Esophagus (tissue), 2 donors: ENCODE measurements at regions not wholly inside any gene's neighbourhood (a gene's known extent, or its start where the extent isn't known, plus 50 kb on each side); places are given as distances from the start of the nearest gene placed in this dataset.

Experiments
- H3K27ac ChIP-seq, 2 donors: one replicate each; pipeline ENCODE4 v1.5.1; 2013; ENCODE audit warnings: low read depth in 2 of 2, mild to moderate bottlenecking in 2 of 2, inconsistent platforms in 1 of 2, low read length in 1 of 2, moderate library complexity in 1 of 2
- H3K27me3 ChIP-seq, 2 donors: one replicate each; pipeline ENCODE4 v1.6.1; 2013; ENCODE audit warnings: low read length in 2 of 2, control low read depth in 1 of 2, mild to moderate bottlenecking in 1 of 2; ENCODE audit not compliant: insufficient read depth in 2 of 2, control insufficient read depth in 1 of 2
- H3K36me3 ChIP-seq, 2 donors: one replicate each; pipeline ENCODE4 v1.6.1; 2013; ENCODE audit warnings: low read length in 1 of 2; ENCODE audit not compliant: control insufficient read depth in 2 of 2, insufficient read depth in 2 of 2
- H3K4me1 ChIP-seq, 2 donors: one replicate each; pipeline ENCODE4 v1.6.1; 2013; ENCODE audit warnings: low read length in 1 of 2; ENCODE audit not compliant: control insufficient read depth in 2 of 2, insufficient read depth in 2 of 2
- H3K4me3 ChIP-seq, 2 donors: one replicate each; pipeline ENCODE4 v1.5.1; 2013; ENCODE audit warnings: low read length in 2 of 2, mild to moderate bottlenecking in 2 of 2, low read depth in 1 of 2, moderate library complexity in 1 of 2
- H3K9me3 ChIP-seq, 2 donors: one replicate each; pipeline ENCODE4 v1.6.1; 2013; ENCODE audit warnings: mild to moderate bottlenecking in 2 of 2, low read depth in 1 of 2, low read length in 1 of 2, moderate library complexity in 1 of 2; ENCODE audit not compliant: control insufficient read depth in 2 of 2, insufficient read depth in 1 of 2
- WGBS, 2 donors: extraction: QIAGEN DNeasy Blood & Tissue Kit; methylation state at CpG; one replicate each; pipeline ENCODE4 v1.1.7; 2013; 5-methylcytosine and 5-hydroxymethylcytosine counted together
- donor health status: healthy with polysubstance abuse.
- donor health status: Bipolar disorder and iron deficiency.

GRCh38 chr4:114082348-114082747 lies 102.9 kb upstream of the ARSJ start:
- Histone ChIP-seq H3K36me3 (no peaks in the 10 kb centered on the region), H3K27me3 (no peaks in the 10 kb centered on the region), H3K9me3 (no peaks in the 10 kb centered on the region), H3K27ac (no peak overlapping the region), H3K4me3 (no peak overlapping the region), H3K4me1 (no peaks in the 10 kb centered on the region)
- WGBS, 2 donors = 84 to 87% methylated on average over 6 of the region's 6 CpGs

- no peak overlapping the region for H3K27ac ChIP-seq
- H3K4me3 ChIP-seq = no peak overlapping the region
- H3K27me3 ChIP-seq = no peaks in the 10 kb centered on the region
- H3K36me3 ChIP-seq = no peaks in the 10 kb centered on the region
- no peaks in the 10 kb centered on the region for H3K9me3 ChIP-seq
- H3K4me1 ChIP-seq = no peaks in the 10 kb centered on the region
Measured at GRCh38 chr4:114085611-114086345, 106.3 kb upstream of the ARSJ start.

GRCh38 chr4:114087596-114088230 lies 108.3 kb upstream of the ARSJ start:
- H3K4me1 ChIP-seq = no peaks in the 10 kb centered on the region
- WGBS, 2 donors = 44 to 56% methylated on average over 1 of the region's 1 CpG
- H3K9me3 ChIP-seq = no peaks in the 10 kb centered on the region

GRCh38 chr4:114088481-114088880 lies 109.0 kb upstream of the ARSJ start:
- Histone ChIP-seq H3K4me3 (no peak overlapping the region), H3K36me3 (no peaks in the 10 kb centered on the region), H3K27me3 (no peaks in the 10 kb centered on the region), H3K9me3 (no peaks in the 10 kb centered on the region), H3K4me1 (no peaks in the 10 kb centered on the region), H3K27ac (no peak overlapping the region)

More at GRCh38 chr4:114087596-114088230, 108.3 kb upstream of the ARSJ start:
- H3K27ac ChIP-seq = no peak overlapping the region
- H3K27me3 ChIP-seq = no peaks in the 10 kb centered on the region
- no peak overlapping the region for H3K4me3 ChIP-seq
- H3K36me3 ChIP-seq = no peaks in the 10 kb centered on the region

GRCh38 chr4:114091546-114091945 lies 112.1 kb upstream of the ARSJ start:
- no peak overlapping the region for H3K27ac ChIP-seq
- H3K4me3 ChIP-seq = no peak overlapping the region
- no peaks in the 10 kb centered on the region for H3K27me3 ChIP-seq
- no peaks in the 10 kb centered on the region for H3K36me3 ChIP-seq
- 48 to 50% methylated on average over 1 of the region's 1 CpG for WGBS, 2 donors
- no peaks in the 10 kb centered on the region for H3K9me3 ChIP-seq
- no peaks in the 10 kb centered on the region for H3K4me1 ChIP-seq

GRCh38 chr4:114093221-114093715 lies 113.8 kb upstream of the ARSJ start:
- H3K27ac ChIP-seq = no peak overlapping the region
- H3K4me1 ChIP-seq = no peaks in the 10 kb centered on the region
- no peaks in the 10 kb centered on the region for H3K36me3 ChIP-seq
- no peak overlapping the region for H3K4me3 ChIP-seq
- H3K9me3 ChIP-seq = no peaks in the 10 kb centered on the region
- H3K27me3 ChIP-seq = no peaks in the 10 kb centered on the region

- Histone ChIP-seq H3K9me3 (no peaks in the 10 kb centered on the region), H3K4me3 (no peak overlapping the region), H3K27me3 (no peaks in the 10 kb centered on the region), H3K36me3 (no peaks in the 10 kb centered on the region), H3K27ac (no peak overlapping the region), H3K4me1 (no peaks in the 10 kb centered on the region)
- 67 to 76% methylated on average over 6 of the region's 6 CpGs for WGBS, 2 donors
Measured at GRCh38 chr4:114100288-114101031, 121.0 kb upstream of the ARSJ start.

GRCh38 chr4:114103908-114104307 lies 124.5 kb upstream of the ARSJ start:
- Histone ChIP-seq H3K27me3 (no peaks in the 10 kb centered on the region), H3K9me3 (no peaks in the 10 kb centered on the region), H3K4me1 (no peaks in the 10 kb centered on the region), H3K4me3 (no peak overlapping the region), H3K27ac (no peak overlapping the region), H3K36me3 (no peaks in the 10 kb centered on the region)
- 92 to 93% methylated on average over 1 of the region's 1 CpG for WGBS, 2 donors

GRCh38 chr4:114108869-114109268 lies 129.4 kb upstream of the ARSJ start:
- WGBS, 2 donors = 91% methylated on average over 1 of the region's 1 CpG
- H3K4me1 ChIP-seq = no peaks in the 10 kb centered on the region
- H3K9me3 ChIP-seq = no peaks in the 10 kb centered on the region
- H3K27me3 ChIP-seq = no peaks in the 10 kb centered on the region
- no peak overlapping the region for H3K4me3 ChIP-seq
- no peaks in the 10 kb centered on the region for H3K36me3 ChIP-seq
- no peak overlapping the region for H3K27ac ChIP-seq
